K562 (cell line): ENCODE measurements at regions not wholly inside any gene's neighbourhood (a gene's known extent, or its start where the extent isn't known, plus 50 kb on each side); places are given as distances from the start of the nearest gene placed in this dataset.

Experiments
- BDP1 ChIP-seq: IDR thresholded peaks from 3 replicates; pipeline ENCODE4 v1.6.1; 2011; ENCODE audit not compliant: insufficient read length, insufficient read depth
- CREB1 ChIP-seq, 2 experiments: sonication (generic) in 1 of 2; formaldehyde crosslinking in 1 of 2; IDR thresholded peaks; 2 replicates each; pipeline versions ENCODE4 v1.6.1 to v1.8.0; 2012 to 2022; ENCODE audit warnings: inconsistent platforms in 1 of 2, mild to moderate bottlenecking in 1 of 2, missing genetic modification reagents in 1 of 2, moderate library complexity in 1 of 2
- CTCF ChIP-seq, 3 experiments: IDR thresholded peaks in 2 of 3; conservative IDR thresholded peaks in 1 of 3; 2 replicates each; pipeline ENCODE4 v1.5.1; 2011 to 2012; ENCODE audit warnings: low read length in 3 of 3, mild to moderate bottlenecking in 3 of 3, control low read depth in 2 of 3, improper control_type of control experiment in 1 of 3, inconsistent platforms in 1 of 3, low read depth in 1 of 3, mixed read lengths in 1 of 3, moderate library complexity in 1 of 3; ENCODE audit not compliant: insufficient read depth in 2 of 3
- ELK1 ChIP-seq: sonication (generic); formaldehyde crosslinking; IDR thresholded peaks from 2 replicates; pipeline ENCODE4 v1.8.1; 2022; ENCODE audit warnings: missing genetic modification reagents
- KAT7 ChIP-seq: sonication (generic); formaldehyde crosslinking; IDR thresholded peaks from 2 replicates; pipeline ENCODE4 v1.8.0; 2022; ENCODE audit warnings: missing genetic modification reagents, mild to moderate bottlenecking, borderline replicate concordance
- MAX ChIP-seq: sonication (generic); formaldehyde crosslinking; IDR thresholded peaks from 2 replicates; pipeline ENCODE4 v1.9.0; 2022; ENCODE audit warnings: mild to moderate bottlenecking, missing genetic modification reagents
- MECOM ChIP-seq: fragments of 250-450 bp; sonication (Bioruptor Pico); IDR thresholded peaks from 2 replicates; pipeline ENCODE4 v1.8.0; 2022; ENCODE audit warnings: inconsistent platforms
- PHF8 ChIP-seq: fragments of 200-600 bp; sonication (generic); IDR thresholded peaks from 2 replicates; pipeline ENCODE4 v1.6.1; 2012; ENCODE audit warnings: mixed run types, mild to moderate bottlenecking, inconsistent platforms, low read length, moderate library complexity, borderline replicate concordance
- POLR2A ChIP-seq: fragments of 450-650 bp; conservative IDR thresholded peaks from 2 replicates; pipeline ENCODE4 v1.6.1; 2016
- SIN3A ChIP-seq, 2 experiments: fragments of 150-350 bp in 1 of 2; IDR thresholded peaks; 2 replicates each; pipeline ENCODE4 v1.6.1; 2011 to 2016; ENCODE audit warnings: borderline replicate concordance in 2 of 2, low read depth in 2 of 2, low read length in 2 of 2, mild to moderate bottlenecking in 2 of 2, moderate library complexity in 2 of 2; ENCODE audit not compliant: control insufficient read depth in 1 of 2
- YY1 ChIP-seq, 3 experiments: IDR thresholded peaks; 2 replicates each; pipeline ENCODE4 v1.6.1; 2011; ENCODE audit warnings: low read length in 2 of 3, mild to moderate bottlenecking in 2 of 3, moderate library complexity in 2 of 3, borderline replicate concordance in 1 of 3, control low read depth in 1 of 3, low read depth in 1 of 3; ENCODE audit not compliant: insufficient read depth in 3 of 3, insufficient replicate concordance in 2 of 3, control insufficient read depth in 1 of 3, insufficient read length in 1 of 3; ENCODE audit errors: extremely low read depth in 1 of 3
- ZHX1 ChIP-seq: fragments of 150-350 bp; conservative IDR thresholded peaks from 2 replicates; pipeline ENCODE4 v1.6.1; 2014; ENCODE audit warnings: low read length
- ZNF282 ChIP-seq: sonication (generic); formaldehyde crosslinking; IDR thresholded peaks from 2 replicates; pipeline ENCODE4 v1.8.1; 2023; ENCODE audit warnings: missing genetic modification reagents
- ZNF609 ChIP-seq: sonication (generic); formaldehyde crosslinking; IDR thresholded peaks from 2 replicates; pipeline ENCODE4 v1.8.1; 2023; ENCODE audit warnings: missing genetic modification reagents, mild to moderate bottlenecking, borderline replicate concordance

GRCh38 chr22:48139776-48140175, 1377.3 kb downstream of the TBC1D22A start:
- no peak for TF ChIP-seq PHF8
- no peak for TF ChIP-seq MECOM
- TF ChIP-seq KAT7 (CRISPR knock-in tag), result no peak
- TF ChIP-seq POLR2A, result no peak
- TF ChIP-seq MAX (CRISPR knock-in tag), result no peak
- no peak for TF ChIP-seq CTCF (IDR thresholded peaks at IDR 0.05 in 2 of 3, conservative IDR thresholded peaks at IDR 0.05 in 1 of 3; ENCODE audit: insufficient read depth in 2 of 3, low read depth in 1 of 3, low read length in 3 of 3)
- no peak for TF ChIP-seq CREB1 (IDR thresholded peaks at IDR 0.05)
- no peak for TF ChIP-seq CREB1 (CRISPR knock-in tag; IDR thresholded peaks at IDR 0.05)
- TF ChIP-seq YY1 (IDR thresholded peaks at IDR 0.05; ENCODE audit: borderline replicate concordance in 1 of 3, control insufficient read depth in 1 of 3, extremely low read depth in 1 of 3, insufficient read depth in 3 of 3, insufficient read length in 1 of 3, insufficient replicate concordance in 2 of 3, low read depth in 1 of 3, low read length in 2 of 3), result no peak
- no peak for TF ChIP-seq BDP1
- no peak for TF ChIP-seq ZNF609
- no peak for TF ChIP-seq SIN3A (IDR thresholded peaks at IDR 0.05; ENCODE audit: borderline replicate concordance in 2 of 2, control insufficient read depth in 1 of 2, low read depth in 2 of 2, low read length in 2 of 2)
- no peak for TF ChIP-seq ZHX1
- no peak for TF ChIP-seq ELK1 (CRISPR knock-in tag)
- no peak for TF ChIP-seq ZNF282 (CRISPR knock-in tag)
